ENCODE measurements at regions not wholly inside any gene's neighbourhood (a gene's known extent, or its start where the extent isn't known, plus 50 kb on each side); places are given as distances from the start of the nearest gene placed in this dataset.

- TF ChIP-seq ZSCAN20 (CRISPR knock-in tag; IDR thresholded peaks at IDR 0.05; ENCODE audit: borderline replicate concordance) (no peak), NR2F1 (CRISPR knock-in tag; IDR thresholded peaks at IDR 0.05) (no peak), CBX5 (CRISPR knock-in tag; IDR thresholded peaks at IDR 0.05; ENCODE audit: borderline replicate concordance) (no peak), ZNF407 (CRISPR knock-in tag; IDR thresholded peaks at IDR 0.05; ENCODE audit: not compliant biosample characterization) (no peak), PHF5A (CRISPR knock-in tag; IDR thresholded peaks at IDR 0.05; ENCODE audit: low read depth, unreplicated experiment) (no peak), ATRX (CRISPR knock-in tag; IDR thresholded peaks at IDR 0.05; ENCODE audit: borderline replicate concordance) (no peak), FOXO1 (CRISPR knock-in tag; IDR thresholded peaks at IDR 0.05) (no peak), GFI1 (CRISPR knock-in tag; IDR thresholded peaks at IDR 0.05; ENCODE audit: borderline replicate concordance) (no peak), CENPBD1 (CRISPR knock-in tag; IDR thresholded peaks at IDR 0.05; ENCODE audit: borderline replicate concordance, low read depth) (no peak), GLMP (CRISPR knock-in tag; IDR thresholded peaks at IDR 0.05; ENCODE audit: borderline replicate concordance) (no peak), ZNF17 (CRISPR knock-in tag; IDR thresholded peaks at IDR 0.05) (no peak)
Measured at GRCh38 chr13:61994174-61994573, 578.5 kb upstream of the PCDH20 start (continued).
